Smooth muscle cell (in vitro differentiated cells): ENCODE measurements at regions not wholly inside any gene's neighbourhood (a gene's known extent, or its start where the extent isn't known, plus 50 kb on each side); places are given as distances from the start of the nearest gene placed in this dataset.

Experiments used
- DNase-seq: peaks from one replicate; lab custom pipeline; 2025; ENCODE audit not compliant: unreplicated experiment; lab: John Stamatoyannopoulos, UW
- H2AFZ ChIP-seq: fragments of 200-600 bp; sonication (generic); 2 replicates; pipeline ENCODE4 v1.6.0; 2016; ENCODE audit warnings: antibody characterized with exemption, low read depth, mild to moderate bottlenecking
- H3F3A ChIP-seq: fragments of 200-600 bp; sonication (generic); 2 replicates; pipeline ENCODE4 v1.6.0; 2017; ENCODE audit warnings: antibody characterized with exemption, low read depth
- H3K27ac ChIP-seq: fragments of 200-600 bp; sonication (generic); 2 replicates; pipeline ENCODE4 v1.5.1; 2016; ENCODE audit warnings: low read depth, mild to moderate bottlenecking
- H3K27me3 ChIP-seq: fragments of 200-600 bp; sonication (generic); 2 replicates; pipeline ENCODE4 v1.6.1; 2016; ENCODE audit warnings: low read depth, mild to moderate bottlenecking
- H3K36me3 ChIP-seq: fragments of 200-600 bp; sonication (generic); 2 replicates; pipeline ENCODE4 v1.5.1; 2016; ENCODE audit warnings: low read depth
- H3K4me1 ChIP-seq: fragments of 200-600 bp; sonication (generic); 2 replicates; pipeline ENCODE4 v1.5.1; 2016; ENCODE audit warnings: low read depth
- H3K4me2 ChIP-seq: fragments of 200-600 bp; sonication (generic); 2 replicates; pipeline ENCODE4 v1.6.0; 2016; ENCODE audit warnings: mild to moderate bottlenecking
- H3K4me3 ChIP-seq: fragments of 200-600 bp; sonication (generic); 2 replicates; pipeline ENCODE4 v1.5.1; 2016; ENCODE audit warnings: mild to moderate bottlenecking
- H3K79me2 ChIP-seq: fragments of 200-600 bp; sonication (generic); 2 replicates; pipeline ENCODE4 v1.6.0; 2016; ENCODE audit warnings: low read depth, mild to moderate bottlenecking
- H3K9ac ChIP-seq: fragments of 200-600 bp; sonication (generic); 2 replicates; pipeline ENCODE4 v1.6.0; 2016; ENCODE audit warnings: low read depth
- H3K9me3 ChIP-seq: fragments of 200-600 bp; sonication (generic); replicated peaks from 2 replicates; pipeline ENCODE4 v1.5.1; 2016; ENCODE audit warnings: low read depth
- H4K20me1 ChIP-seq: fragments of 200-600 bp; sonication (generic); 2 replicates; pipeline ENCODE4 v1.6.0; 2016; ENCODE audit warnings: low read depth
- CTCF ChIP-seq: fragments of 200-600 bp; sonication (generic); IDR thresholded peaks from 2 replicates; pipeline ENCODE4 v1.5.1; 2017; ENCODE audit warnings: borderline replicate concordance, mild to moderate bottlenecking, antibody characterized with exemption; ENCODE audit not compliant: insufficient read depth, poor library complexity, severe bottlenecking
- WGBS: methylation state at CpG from one replicate; pipeline ENCODE4 v1.1.7; 2016; ENCODE audit warnings: low lambda C conversion rate; 5-methylcytosine and 5-hydroxymethylcytosine counted together

- no peaks in the 10 kb centered on the region for H3F3A ChIP-seq
- H3K9me3 ChIP-seq, result no peaks in the 10 kb centered on the region
- no peaks in the 10 kb centered on the region for H3K27me3 ChIP-seq
- no peak for DNase-seq
- H2AFZ ChIP-seq, result no peak overlapping the region
- 59% methylated on average over 3 of the region's 3 CpGs for WGBS
- TF ChIP-seq CTCF, result no peak
- no peaks in the 10 kb centered on the region for H4K20me1 ChIP-seq
- no peak overlapping the region for H3K27ac ChIP-seq
- H3K4me3 ChIP-seq, result no peak overlapping the region
- H3K79me2 ChIP-seq, result no peaks in the 10 kb centered on the region
- no peak overlapping the region for H3K9ac ChIP-seq
- H3K4me2 ChIP-seq, result no peak overlapping the region
- no peaks in the 10 kb centered on the region for H3K36me3 ChIP-seq
- no peaks in the 10 kb centered on the region for H3K4me1 ChIP-seq
Observed at GRCh38 chr12:74722709-74723108, 185.1 kb downstream of the ATXN7L3B start.

GRCh38 chr12:74725154-74725553 is 187.5 kb downstream of the ATXN7L3B start:
- no peaks in the 10 kb centered on the region for H3K27me3 ChIP-seq
- H3K4me2 ChIP-seq, result no peak overlapping the region
- no peaks in the 10 kb centered on the region for H3K9me3 ChIP-seq
- H3K4me3 ChIP-seq, result no peak overlapping the region
- H4K20me1 ChIP-seq, result no peaks in the 10 kb centered on the region
- H3K4me1 ChIP-seq, result no peaks in the 10 kb centered on the region
- TF ChIP-seq CTCF, result no peak
- no peak overlapping the region for H3K9ac ChIP-seq
- WGBS, result 92% methylated on average over 1 of the region's 1 CpG
- no peaks in the 10 kb centered on the region for H3K79me2 ChIP-seq
- no peak for DNase-seq
- no peak overlapping the region for H3K27ac ChIP-seq
- H3F3A ChIP-seq, result no peaks in the 10 kb centered on the region
- H3K36me3 ChIP-seq, result no peaks in the 10 kb centered on the region
- no peak overlapping the region for H2AFZ ChIP-seq

GRCh38 chr12:74728006-74728405 is 190.4 kb downstream of the ATXN7L3B start:
- H3K79me2 ChIP-seq, result no peaks in the 10 kb centered on the region
- H3K9ac ChIP-seq, result no peak overlapping the region
- H3K9me3 ChIP-seq, result no peaks in the 10 kb centered on the region
- H3K4me3 ChIP-seq, result no peak overlapping the region
- no peak for TF ChIP-seq CTCF
- no peak for DNase-seq
- no peaks in the 10 kb centered on the region for H3K27me3 ChIP-seq
- no peak overlapping the region for H3K4me2 ChIP-seq
- no peaks in the 10 kb centered on the region for H3K36me3 ChIP-seq
- no peaks in the 10 kb centered on the region for H3F3A ChIP-seq
- H4K20me1 ChIP-seq, result no peaks in the 10 kb centered on the region
- no peak overlapping the region for H3K27ac ChIP-seq
- no peak overlapping the region for H2AFZ ChIP-seq
- H3K4me1 ChIP-seq, result no peaks in the 10 kb centered on the region

GRCh38 chr12:74732164-74732784 is 194.6 kb downstream of the ATXN7L3B start:
- H3K9me3 ChIP-seq, result no peaks in the 10 kb centered on the region
- TF ChIP-seq CTCF, result no peak
- H3K27ac ChIP-seq, result no peak overlapping the region
- H3K27me3 ChIP-seq, result no peaks in the 10 kb centered on the region
- 69% methylated on average over 5 of the region's 5 CpGs for WGBS
- no peaks in the 10 kb centered on the region for H4K20me1 ChIP-seq
- no peak overlapping the region for H3K9ac ChIP-seq
- H3K4me1 ChIP-seq, result no peaks in the 10 kb centered on the region
- H3F3A ChIP-seq, result no peaks in the 10 kb centered on the region
- peak overlapping the region; percentile 76 for H2AFZ ChIP-seq
- DNase-seq, result no peak
- H3K79me2 ChIP-seq, result no peaks in the 10 kb centered on the region
- no peaks in the 10 kb centered on the region for H3K36me3 ChIP-seq
- H3K4me3 ChIP-seq, result no peak overlapping the region
- no peak overlapping the region for H3K4me2 ChIP-seq
